Neural crest cell (in vitro differentiated cells): ENCODE measurements at regions not wholly inside any gene's neighbourhood (a gene's known extent, or its start where the extent isn't known, plus 50 kb on each side); places are given as distances from the start of the nearest gene placed in this dataset.

ENCODE experiments used
- DNase-seq: peaks from one replicate; pipeline ENCODE4 v3.0.0; 2021; ENCODE audit warnings: low read depth, mixed read lengths, low spot score
- H3K27ac Mint-ChIP-seq: one replicate; pipeline ENCODE4 v1.8.0; 2021; ENCODE audit warnings: mild to moderate bottlenecking, mixed read lengths; ENCODE audit not compliant: unreplicated experiment
- H3K27me3 Mint-ChIP-seq: 2 replicates; pipeline ENCODE4 v1.8.0; 2021; ENCODE audit warnings: low read depth, mild to moderate bottlenecking, mixed read lengths
- H3K36me3 Mint-ChIP-seq: 2 replicates; pipeline ENCODE4 v1.8.0; 2021; ENCODE audit warnings: low read depth, mild to moderate bottlenecking, mixed read lengths
- H3K4me1 Mint-ChIP-seq: 2 replicates; pipeline ENCODE4 v1.8.0; 2021; ENCODE audit warnings: mixed read lengths
- H3K4me3 Mint-ChIP-seq: one replicate; pipeline ENCODE4 v1.8.0; 2021; ENCODE audit warnings: mild to moderate bottlenecking, mixed read lengths
- H3K9me3 Mint-ChIP-seq: 2 replicates; pipeline ENCODE4 v1.8.0; 2021; ENCODE audit warnings: mixed read lengths
- TF ChIP-seq, protein P1 (sequence below): fragments of 200-600 bp; sonication (generic); conservative IDR thresholded peaks from 2 replicates; pipeline ENCODE4 v1.5.0; 2021; ENCODE audit warnings: antibody characterized with exemption, mild to moderate bottlenecking

DNA sequence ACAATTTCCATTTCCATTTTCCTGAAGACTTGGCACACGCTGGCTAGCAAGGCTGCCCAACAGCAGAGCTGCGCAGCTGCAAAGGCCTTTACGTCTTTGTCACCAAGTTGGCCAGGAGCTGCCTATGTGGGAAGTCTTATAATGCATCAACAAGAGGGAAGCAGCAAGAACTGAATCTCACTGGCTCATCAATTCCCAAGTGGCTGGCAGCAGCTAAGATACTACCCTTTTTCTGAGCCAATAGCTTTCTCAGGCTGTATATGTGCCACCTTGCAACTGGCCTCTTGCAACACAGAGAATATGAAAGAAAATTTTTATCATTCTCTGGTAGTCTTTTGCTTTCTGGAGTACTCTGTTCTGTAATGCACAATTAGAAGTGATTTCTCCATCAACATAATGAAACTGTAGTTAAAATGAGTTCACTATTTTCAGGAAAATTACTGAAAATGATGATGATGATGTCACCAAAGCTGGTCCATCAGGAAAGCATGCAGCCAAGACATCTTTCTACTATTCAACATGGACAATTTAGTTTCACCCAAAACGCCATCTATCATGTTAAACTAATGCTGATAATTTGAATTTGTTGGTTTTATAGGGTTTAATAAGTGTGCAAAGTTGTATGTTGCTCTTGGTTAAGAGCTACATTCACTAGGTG lies 97.3 kb upstream of the FOXA2 start:
- no peak overlapping the region for H3K27ac Mint-ChIP-seq
- no peaks in the 10 kb centered on the region for H3K9me3 Mint-ChIP-seq
- no peak overlapping the region for H3K4me3 Mint-ChIP-seq
- peaks cover 76% of the 10 kb centered on the region for H3K27me3 Mint-ChIP-seq
- TF ChIP-seq, protein P1, sequence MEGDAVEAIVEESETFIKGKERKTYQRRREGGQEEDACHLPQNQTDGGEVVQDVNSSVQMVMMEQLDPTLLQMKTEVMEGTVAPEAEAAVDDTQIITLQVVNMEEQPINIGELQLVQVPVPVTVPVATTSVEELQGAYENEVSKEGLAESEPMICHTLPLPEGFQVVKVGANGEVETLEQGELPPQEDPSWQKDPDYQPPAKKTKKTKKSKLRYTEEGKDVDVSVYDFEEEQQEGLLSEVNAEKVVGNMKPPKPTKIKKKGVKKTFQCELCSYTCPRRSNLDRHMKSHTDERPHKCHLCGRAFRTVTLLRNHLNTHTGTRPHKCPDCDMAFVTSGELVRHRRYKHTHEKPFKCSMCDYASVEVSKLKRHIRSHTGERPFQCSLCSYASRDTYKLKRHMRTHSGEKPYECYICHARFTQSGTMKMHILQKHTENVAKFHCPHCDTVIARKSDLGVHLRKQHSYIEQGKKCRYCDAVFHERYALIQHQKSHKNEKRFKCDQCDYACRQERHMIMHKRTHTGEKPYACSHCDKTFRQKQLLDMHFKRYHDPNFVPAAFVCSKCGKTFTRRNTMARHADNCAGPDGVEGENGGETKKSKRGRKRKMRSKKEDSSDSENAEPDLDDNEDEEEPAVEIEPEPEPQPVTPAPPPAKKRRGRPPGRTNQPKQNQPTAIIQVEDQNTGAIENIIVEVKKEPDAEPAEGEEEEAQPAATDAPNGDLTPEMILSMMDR: no peak
- peaks cover 2% of the 10 kb centered on the region for H3K36me3 Mint-ChIP-seq
- peaks cover 4% of the 10 kb centered on the region for H3K4me1 Mint-ChIP-seq
- no peak for DNase-seq

DNA sequence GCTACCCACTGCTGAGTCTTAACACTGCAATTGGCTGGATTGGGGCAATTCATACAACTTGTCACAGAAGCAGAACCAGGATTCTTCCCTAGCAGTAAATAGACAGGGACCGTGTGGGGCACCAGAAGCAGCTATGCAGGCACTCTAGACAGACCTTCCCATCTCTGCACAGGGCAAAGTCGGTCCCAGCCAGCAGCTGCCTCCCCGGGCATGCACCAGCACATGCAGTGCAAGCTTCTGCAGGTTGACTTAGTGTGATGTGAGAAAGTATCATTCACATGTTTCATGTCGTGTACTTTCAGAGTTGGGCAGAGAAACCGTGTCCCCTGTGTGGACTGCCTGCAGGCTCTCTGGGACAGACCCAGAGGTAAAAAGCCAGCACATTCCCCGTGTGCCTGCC lies 98.0 kb upstream of the FOXA2 start:
- Mint-ChIP-seq H3K36me3 (peaks cover 2% of the 10 kb centered on the region), H3K4me3 (no peak overlapping the region), H3K27me3 (peaks cover 74% of the 10 kb centered on the region), H3K27ac (no peak overlapping the region), H3K9me3 (no peaks in the 10 kb centered on the region), H3K4me1 (peaks cover 4% of the 10 kb centered on the region)
- no peak for DNase-seq
- TF ChIP-seq, protein P1: no peak

DNA sequence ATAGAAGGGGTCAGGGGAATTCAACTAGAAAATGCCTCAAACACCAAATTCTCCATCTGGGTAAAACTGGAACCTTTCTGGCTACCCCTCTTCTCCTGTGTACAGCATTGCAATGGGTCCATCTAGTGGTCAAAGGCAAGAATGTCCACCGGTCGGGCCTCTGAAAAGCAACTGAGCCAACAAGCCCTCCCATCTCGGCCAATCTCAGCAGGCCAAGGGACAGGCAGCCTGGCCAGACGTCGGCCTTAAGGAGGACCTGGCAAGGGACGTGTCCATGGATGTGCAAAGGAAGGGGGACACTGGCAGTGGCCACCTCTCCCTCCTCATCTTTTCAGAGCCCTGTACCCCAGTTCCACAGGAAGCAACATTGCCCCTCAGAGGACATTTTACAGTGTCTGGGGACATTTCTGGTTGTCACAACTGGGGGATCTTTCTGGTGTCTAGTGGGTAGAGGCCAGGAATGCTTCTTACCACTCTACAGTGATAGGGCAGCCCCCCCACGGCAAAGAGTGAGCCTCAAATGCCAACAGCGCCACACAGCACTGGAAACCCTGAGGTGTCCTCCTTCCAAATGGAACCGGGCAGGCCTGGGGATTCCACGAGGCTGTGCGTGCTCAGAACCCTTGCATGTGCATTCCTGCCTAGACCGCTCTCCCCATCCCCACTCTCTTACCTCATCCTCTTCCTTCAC lies 99.8 kb upstream of the FOXA2 start:
- Mint-ChIP-seq H3K9me3 (no peaks in the 10 kb centered on the region), H3K27ac (no peak overlapping the region), H3K4me1 (peaks cover 4% of the 10 kb centered on the region), H3K27me3 (peaks cover 75% of the 10 kb centered on the region), H3K36me3 (peaks cover 2% of the 10 kb centered on the region), H3K4me3 (no peak overlapping the region)
- peak; percentile 68 for DNase-seq
- TF ChIP-seq, protein P1: peak; percentile 90

DNA sequence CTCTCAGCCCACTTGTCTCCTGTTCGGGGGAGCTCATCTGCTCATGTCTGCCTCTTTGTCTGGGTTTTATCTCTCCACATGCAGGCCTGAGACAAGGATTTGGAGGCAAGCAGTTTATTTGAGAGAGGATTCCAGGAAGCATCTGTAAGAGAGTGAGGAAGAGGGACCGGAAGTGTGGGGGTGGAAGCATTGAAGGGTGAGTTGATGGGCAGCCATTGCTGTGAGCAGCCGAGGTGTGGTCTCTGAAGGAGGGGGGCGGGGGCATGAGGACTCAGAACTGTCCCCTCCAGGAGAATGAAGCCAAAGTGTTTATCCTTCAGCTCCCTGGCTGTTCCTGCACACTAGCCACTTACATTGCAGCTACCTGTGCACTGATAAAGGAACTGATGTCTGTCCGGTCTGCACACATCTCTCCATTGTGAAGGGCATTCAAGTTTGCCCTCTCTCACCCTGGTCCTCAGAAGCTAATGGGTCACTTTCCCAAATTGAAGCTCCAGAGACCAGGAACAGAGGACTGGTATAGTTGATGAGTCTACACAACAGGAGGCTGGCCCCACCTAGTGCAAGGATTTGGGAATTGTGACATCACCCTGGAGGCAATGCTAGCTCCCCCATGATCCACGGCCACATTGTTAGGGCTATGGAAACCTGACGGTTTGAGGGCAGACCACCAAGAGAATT lies 100.5 kb upstream of the FOXA2 start:
- H3K27me3 Mint-ChIP-seq: peaks cover 71% of the 10 kb centered on the region
- TF ChIP-seq, protein P1: no peak
- H3K9me3 Mint-ChIP-seq: no peaks in the 10 kb centered on the region
- no peak overlapping the region for H3K4me3 Mint-ChIP-seq
- H3K27ac Mint-ChIP-seq: no peak overlapping the region
- DNase-seq: no peak
- H3K4me1 Mint-ChIP-seq: peaks cover 4% of the 10 kb centered on the region
- H3K36me3 Mint-ChIP-seq: peaks cover 2% of the 10 kb centered on the region

DNA sequence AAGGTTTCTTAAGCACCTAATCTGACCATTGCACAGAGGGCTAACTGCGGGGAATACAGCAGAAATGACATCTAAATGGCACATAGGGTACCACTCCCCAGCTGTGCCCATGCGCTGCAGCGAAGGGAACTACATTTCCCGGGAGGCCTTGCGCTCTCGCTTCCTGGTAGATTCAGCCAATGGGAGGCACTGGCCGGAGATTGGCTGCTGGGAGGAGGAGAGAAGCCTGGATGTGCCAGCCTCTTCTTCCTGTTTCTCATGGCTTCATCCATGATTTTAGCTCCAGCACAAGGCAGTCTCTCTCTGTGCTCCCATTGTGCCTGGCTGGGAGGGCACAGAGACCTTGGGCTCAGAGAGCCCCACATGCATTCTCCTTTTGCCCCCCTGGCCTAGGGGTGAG lies 101.7 kb upstream of the FOXA2 start:
- H3K4me3 Mint-ChIP-seq: no peak overlapping the region
- H3K9me3 Mint-ChIP-seq: no peaks in the 10 kb centered on the region
- no peak overlapping the region for H3K27ac Mint-ChIP-seq
- DNase-seq: peak; percentile 34
- peaks cover 63% of the 10 kb centered on the region for H3K27me3 Mint-ChIP-seq
- TF ChIP-seq, protein P1: no peak
- peaks cover 4% of the 10 kb centered on the region for H3K4me1 Mint-ChIP-seq
- peaks cover 2% of the 10 kb centered on the region for H3K36me3 Mint-ChIP-seq
